ENCODE measurements at regions not wholly inside any gene's neighbourhood (a gene's known extent, or its start where the extent isn't known, plus 50 kb on each side); places are given as distances from the start of the nearest gene placed in this dataset.

DNA sequence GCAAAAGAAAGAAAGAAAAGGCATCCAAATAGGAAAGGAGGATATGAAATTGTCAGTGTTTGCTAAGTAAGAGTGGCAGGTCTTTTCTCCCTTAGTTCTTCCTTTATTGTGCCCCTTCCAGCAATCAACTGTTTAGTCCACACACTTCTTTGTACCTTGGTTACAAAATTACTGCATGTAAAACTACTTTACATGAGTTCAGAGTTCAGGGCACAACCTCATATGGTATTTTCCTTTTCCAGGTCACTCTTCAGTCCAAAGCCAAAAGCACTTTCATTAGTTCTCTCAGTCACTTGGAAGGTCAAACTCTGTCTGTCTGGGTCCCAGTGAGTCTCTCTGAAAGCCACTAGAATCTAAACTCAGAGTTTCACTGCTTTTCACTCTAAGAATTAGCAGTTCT lies 122.5 kb upstream of the SRD5A2 start:
- TF ChIP-seq ISL1 (CRISPR knock-in tag; IDR thresholded peaks at IDR 0.05) (no peak), SNAI2 (CRISPR knock-in tag; IDR thresholded peaks at IDR 0.05) (no peak), ZNF70 (CRISPR knock-in tag; IDR thresholded peaks at IDR 0.05) (no peak), ZNF8 (CRISPR knock-in tag; IDR thresholded peaks at IDR 0.05) (no peak), ZFP30 (CRISPR knock-in tag; IDR thresholded peaks at IDR 0.05) (no peak), PATZ1 (CRISPR knock-in tag; IDR thresholded peaks at IDR 0.05; ENCODE audit: borderline replicate concordance) (no peak), TSHZ2 (CRISPR knock-in tag; IDR thresholded peaks at IDR 0.05) (no peak), RARB (CRISPR knock-in tag; IDR thresholded peaks at IDR 0.05) (no peak), ARNTL (CRISPR knock-in tag; IDR thresholded peaks at IDR 0.05; ENCODE audit: borderline replicate concordance, low read depth) (no peak), OSR1 (CRISPR knock-in tag; IDR thresholded peaks at IDR 0.05) (no peak)
- TF ChIP-seq, protein P1, sequence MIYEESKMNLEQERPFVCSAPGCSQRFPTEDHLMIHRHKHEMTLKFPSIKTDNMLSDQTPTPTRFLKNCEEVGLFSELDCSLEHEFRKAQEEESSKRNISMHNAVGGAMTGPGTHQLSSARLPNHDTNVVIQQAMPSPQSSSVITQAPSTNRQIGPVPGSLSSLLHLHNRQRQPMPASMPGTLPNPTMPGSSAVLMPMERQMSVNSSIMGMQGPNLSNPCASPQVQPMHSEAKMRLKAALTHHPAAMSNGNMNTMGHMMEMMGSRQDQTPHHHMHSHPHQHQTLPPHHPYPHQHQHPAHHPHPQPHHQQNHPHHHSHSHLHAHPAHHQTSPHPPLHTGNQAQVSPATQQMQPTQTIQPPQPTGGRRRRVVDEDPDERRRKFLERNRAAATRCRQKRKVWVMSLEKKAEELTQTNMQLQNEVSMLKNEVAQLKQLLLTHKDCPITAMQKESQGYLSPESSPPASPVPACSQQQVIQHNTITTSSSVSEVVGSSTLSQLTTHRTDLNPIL (CRISPR knock-in tag; IDR thresholded peaks at IDR 0.05; ENCODE audit: low read depth), result no peak

All from SK-N-SH treated with all-trans-retinoic acid at 6 μM for 48 hours (cell line).